GM23338 (cell line): ENCODE measurements at regions not wholly inside any gene's neighbourhood (a gene's known extent, or its start where the extent isn't known, plus 50 kb on each side); places are given as distances from the start of the nearest gene placed in this dataset.

Experiments used
- CTCF ChIP-seq, 2 experiments: fragments of 200-600 bp in 1 of 2; sonication (generic) in 1 of 2; conservative IDR thresholded peaks; 2 replicates each; pipeline versions ENCODE4 v1.5.1 to v1.6.1; 2016 to 2017; ENCODE audit warnings: antibody characterized with exemption in 2 of 2, low read depth in 2 of 2, mild to moderate bottlenecking in 2 of 2, moderate library complexity in 1 of 2
- EZH2 ChIP-seq: fragments of 200-600 bp; sonication (generic); IDR thresholded peaks from one replicate; pipeline ENCODE4 v1.8.0; 2017; ENCODE audit warnings: antibody characterized with exemption, mild to moderate bottlenecking, low read depth; ENCODE audit not compliant: unreplicated experiment
- ZNF114 ChIP-seq: fragments of 250-450 bp; sonication (Bioruptor Pico); IDR thresholded peaks from 2 replicates; pipeline ENCODE4 v1.5.0; 2020; ENCODE audit warnings: mild to moderate bottlenecking, moderate library complexity

- no peak for TF ChIP-seq CTCF (conservative IDR thresholded peaks at IDR 0.05; ENCODE audit: low read depth in 2 of 2)
- no peak for TF ChIP-seq EZH2
- TF ChIP-seq ZNF114: no peak
Measured at GRCh38 chr6:139903411-139904157, 529.1 kb upstream of the CITED2 start.
